ENCODE measurements at regions not wholly inside any gene's neighbourhood (a gene's known extent, or its start where the extent isn't known, plus 50 kb on each side); places are given as distances from the start of the nearest gene placed in this dataset.

DNA sequence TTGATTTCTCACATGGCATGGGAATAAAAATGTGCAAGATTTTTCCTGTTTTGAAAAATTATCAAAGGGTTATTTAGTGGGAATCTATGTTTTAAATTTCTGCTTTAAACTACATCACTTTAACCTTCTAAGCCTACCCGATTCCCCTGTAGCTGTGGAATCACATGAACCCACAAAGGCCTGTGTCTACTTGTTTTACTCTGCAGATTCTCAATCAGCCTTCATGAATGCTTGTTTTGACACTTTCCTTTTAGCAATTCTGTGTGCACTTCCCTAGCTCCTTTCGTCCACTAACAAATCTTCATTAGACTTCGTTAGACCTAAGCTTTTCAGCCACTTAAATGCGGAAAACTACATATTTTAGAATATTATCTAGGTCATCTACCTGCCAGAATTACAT, 56.0 kb upstream of the C1orf21 start:
- H3K36me3 ChIP-seq = no peaks in the 10 kb centered on the region
- FAIRE-seq (no peak), DNase-seq (no peak), ATAC-seq (no peak)
- H3K9me3 ChIP-seq = no peaks in the 10 kb centered on the region
- no peaks in the 10 kb centered on the region for H3K27me3 ChIP-seq
- intact Hi-C loops (cut with DNase I) = no loop called here
- no peak overlapping the region for H3K4me3 ChIP-seq
- 97 to 98% methylated on average over 4 of the region's 4 CpGs for WGBS, 2 donors
- H3K27ac ChIP-seq = no peak overlapping the region
- TF ChIP-seq, protein P1, sequence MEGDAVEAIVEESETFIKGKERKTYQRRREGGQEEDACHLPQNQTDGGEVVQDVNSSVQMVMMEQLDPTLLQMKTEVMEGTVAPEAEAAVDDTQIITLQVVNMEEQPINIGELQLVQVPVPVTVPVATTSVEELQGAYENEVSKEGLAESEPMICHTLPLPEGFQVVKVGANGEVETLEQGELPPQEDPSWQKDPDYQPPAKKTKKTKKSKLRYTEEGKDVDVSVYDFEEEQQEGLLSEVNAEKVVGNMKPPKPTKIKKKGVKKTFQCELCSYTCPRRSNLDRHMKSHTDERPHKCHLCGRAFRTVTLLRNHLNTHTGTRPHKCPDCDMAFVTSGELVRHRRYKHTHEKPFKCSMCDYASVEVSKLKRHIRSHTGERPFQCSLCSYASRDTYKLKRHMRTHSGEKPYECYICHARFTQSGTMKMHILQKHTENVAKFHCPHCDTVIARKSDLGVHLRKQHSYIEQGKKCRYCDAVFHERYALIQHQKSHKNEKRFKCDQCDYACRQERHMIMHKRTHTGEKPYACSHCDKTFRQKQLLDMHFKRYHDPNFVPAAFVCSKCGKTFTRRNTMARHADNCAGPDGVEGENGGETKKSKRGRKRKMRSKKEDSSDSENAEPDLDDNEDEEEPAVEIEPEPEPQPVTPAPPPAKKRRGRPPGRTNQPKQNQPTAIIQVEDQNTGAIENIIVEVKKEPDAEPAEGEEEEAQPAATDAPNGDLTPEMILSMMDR (IDR thresholded peaks at IDR 0.05) = no peak
- peaks cover 7 to 12% (median 8%) of the 10 kb centered on the region in 3 donors for H3K4me1 ChIP-seq

Measured in pancreas (tissue), 10 donors.